ENCODE measurements at regions not wholly inside any gene's neighbourhood (a gene's known extent, or its start where the extent isn't known, plus 50 kb on each side); places are given as distances from the start of the nearest gene placed in this dataset.
A peak's percentile ranks its signal among the peaks of the same experiment; 100 is the strongest.

DNA sequence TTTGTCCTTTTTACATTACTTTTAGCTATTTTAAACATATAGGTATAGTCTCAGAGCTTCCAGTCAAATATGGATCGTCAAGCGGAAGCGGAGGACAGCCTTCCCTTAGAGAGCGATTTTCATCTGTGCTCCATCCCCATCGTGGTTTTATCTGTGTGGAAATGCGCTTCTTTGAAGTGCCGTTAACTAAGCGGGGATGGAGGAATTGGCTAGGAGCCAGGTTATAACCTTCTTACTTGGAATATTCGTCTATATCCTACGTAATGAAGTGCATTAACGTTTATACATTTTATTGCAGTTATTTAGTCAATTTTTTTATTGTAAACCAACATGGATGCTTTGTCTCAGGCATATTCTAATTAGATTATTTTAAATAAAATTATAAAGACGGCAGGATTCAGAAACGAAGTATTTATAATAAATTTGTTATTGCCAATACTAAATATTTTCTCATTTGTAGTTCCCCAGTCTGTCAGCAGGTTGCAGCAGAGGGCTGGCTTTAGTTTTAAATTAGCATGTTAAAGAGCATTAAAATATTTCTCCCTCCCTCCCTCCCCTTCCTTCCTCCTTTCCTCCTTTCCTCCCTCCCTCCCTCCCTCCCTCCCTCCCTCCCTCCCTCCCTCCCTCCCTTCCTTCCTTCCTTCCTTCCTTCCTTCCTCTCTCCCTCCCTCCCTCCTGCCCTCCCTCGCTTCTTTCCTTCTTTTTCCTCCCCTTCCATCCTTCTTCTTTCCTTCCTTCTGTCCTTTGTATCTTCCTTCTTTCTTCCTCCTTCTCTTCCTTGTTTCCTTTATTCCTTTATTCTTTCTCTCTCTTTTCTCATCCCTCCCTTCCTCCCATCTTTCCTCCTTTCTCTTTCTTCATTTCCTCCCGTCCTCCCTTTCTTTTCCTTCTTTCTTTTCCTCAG, 80.6 kb upstream of the DOCK10 start:
- H3K9ac ChIP-seq (ENCODE audit: low read depth in 1 of 2, low read length in 2 of 2), result no peak overlapping the region
- TF ChIP-seq RAD21 (IDR thresholded peaks at IDR 0.05) (peak; percentile 50 to 60), FOXA1 (IDR thresholded peaks at IDR 0.05) (no peak)
- TF ChIP-seq, protein P1, sequence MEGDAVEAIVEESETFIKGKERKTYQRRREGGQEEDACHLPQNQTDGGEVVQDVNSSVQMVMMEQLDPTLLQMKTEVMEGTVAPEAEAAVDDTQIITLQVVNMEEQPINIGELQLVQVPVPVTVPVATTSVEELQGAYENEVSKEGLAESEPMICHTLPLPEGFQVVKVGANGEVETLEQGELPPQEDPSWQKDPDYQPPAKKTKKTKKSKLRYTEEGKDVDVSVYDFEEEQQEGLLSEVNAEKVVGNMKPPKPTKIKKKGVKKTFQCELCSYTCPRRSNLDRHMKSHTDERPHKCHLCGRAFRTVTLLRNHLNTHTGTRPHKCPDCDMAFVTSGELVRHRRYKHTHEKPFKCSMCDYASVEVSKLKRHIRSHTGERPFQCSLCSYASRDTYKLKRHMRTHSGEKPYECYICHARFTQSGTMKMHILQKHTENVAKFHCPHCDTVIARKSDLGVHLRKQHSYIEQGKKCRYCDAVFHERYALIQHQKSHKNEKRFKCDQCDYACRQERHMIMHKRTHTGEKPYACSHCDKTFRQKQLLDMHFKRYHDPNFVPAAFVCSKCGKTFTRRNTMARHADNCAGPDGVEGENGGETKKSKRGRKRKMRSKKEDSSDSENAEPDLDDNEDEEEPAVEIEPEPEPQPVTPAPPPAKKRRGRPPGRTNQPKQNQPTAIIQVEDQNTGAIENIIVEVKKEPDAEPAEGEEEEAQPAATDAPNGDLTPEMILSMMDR (IDR thresholded peaks at IDR 0.05; ENCODE audit: low read depth, low read length, missing input control), result peak; percentile 39
- H3K4me1 ChIP-seq (ENCODE audit: control insufficient read depth in 4 of 4, insufficient read depth in 4 of 4, low read length in 3 of 4), result no peaks in the 10 kb centered on the region
- H3K9me3 ChIP-seq (ENCODE audit: control insufficient read depth in 4 of 4, low read length in 3 of 4), result peaks cover 0 to 3% (median 0%) of the 10 kb centered on the region in 4 donors
- no peak overlapping the region for H3K27ac ChIP-seq (ENCODE audit: low read depth in 1 of 2, low read length in 2 of 2)
- 71% methylated on average over 15 of the region's 15 CpGs for WGBS
- no peak for DNase-seq (ENCODE audit: low spot score)
- H3K27me3 ChIP-seq (ENCODE audit: control insufficient read depth in 4 of 4, insufficient read depth in 4 of 4, low read length in 3 of 4), result no peaks in the 10 kb centered on the region
- H3K4me3 ChIP-seq (ENCODE audit: low read depth in 1 of 3, low read length in 3 of 3), result no peak overlapping the region
- no peaks in the 10 kb centered on the region for H3K36me3 ChIP-seq (ENCODE audit: control insufficient read depth in 4 of 4, insufficient read depth in 3 of 4, low read depth in 1 of 4, low read length in 3 of 4)

DNA sequence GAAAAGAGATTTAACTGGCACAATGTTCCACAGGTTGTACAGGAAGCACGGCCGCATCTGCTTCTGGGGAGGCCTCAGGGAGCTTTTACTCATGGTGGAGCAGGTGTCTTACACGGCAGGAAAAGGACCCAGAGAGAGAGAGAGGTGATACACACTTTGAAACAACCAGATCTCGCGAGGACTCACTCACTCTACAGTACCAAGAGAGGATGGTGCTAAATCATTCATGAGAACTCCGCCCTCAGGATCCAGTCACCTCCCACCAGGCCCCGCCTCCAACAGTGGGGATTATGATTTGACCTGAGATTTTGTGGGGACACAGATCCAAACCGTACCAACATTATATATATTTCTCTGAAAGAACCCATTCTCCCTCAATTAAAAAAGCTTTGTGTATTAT, 79.7 kb upstream of the DOCK10 start:
- H3K4me3 ChIP-seq (ENCODE audit: low read depth in 1 of 3, low read length in 3 of 3), result no peak overlapping the region
- TF ChIP-seq JUND (IDR thresholded peaks at IDR 0.05) (no peak), HNF4G (IDR thresholded peaks at IDR 0.05) (no peak), RAD21 (IDR thresholded peaks at IDR 0.05) (no peak), TAF1 (conservative IDR thresholded peaks at IDR 0.05) (no peak)
- TF ChIP-seq, protein P1 (IDR thresholded peaks at IDR 0.05; ENCODE audit: low read depth, low read length, missing input control), result no peak
- TF ChIP-seq, protein P2, sequence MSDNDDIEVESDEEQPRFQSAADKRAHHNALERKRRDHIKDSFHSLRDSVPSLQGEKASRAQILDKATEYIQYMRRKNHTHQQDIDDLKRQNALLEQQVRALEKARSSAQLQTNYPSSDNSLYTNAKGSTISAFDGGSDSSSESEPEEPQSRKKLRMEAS (IDR thresholded peaks at IDR 0.05), result no peak
- H3K36me3 ChIP-seq (ENCODE audit: control insufficient read depth in 4 of 4, insufficient read depth in 3 of 4, low read depth in 1 of 4, low read length in 3 of 4), result no peaks in the 10 kb centered on the region
- H3K4me1 ChIP-seq (ENCODE audit: control insufficient read depth in 4 of 4, insufficient read depth in 4 of 4, low read length in 3 of 4), result no peaks in the 10 kb centered on the region
- H3K27me3 ChIP-seq (ENCODE audit: control insufficient read depth in 4 of 4, insufficient read depth in 4 of 4, low read length in 3 of 4), result no peaks in the 10 kb centered on the region
- H3K27ac ChIP-seq (ENCODE audit: low read depth in 1 of 2, low read length in 2 of 2), result no peak overlapping the region
- 89% methylated on average over 8 of the region's 8 CpGs for WGBS
- DNase-seq (ENCODE audit: low spot score), result no peak
- H3K9me3 ChIP-seq (ENCODE audit: control insufficient read depth in 4 of 4, low read length in 3 of 4), result no peaks in the 10 kb centered on the region
- no peak overlapping the region for H3K9ac ChIP-seq (ENCODE audit: low read depth in 1 of 2, low read length in 2 of 2)

DNA sequence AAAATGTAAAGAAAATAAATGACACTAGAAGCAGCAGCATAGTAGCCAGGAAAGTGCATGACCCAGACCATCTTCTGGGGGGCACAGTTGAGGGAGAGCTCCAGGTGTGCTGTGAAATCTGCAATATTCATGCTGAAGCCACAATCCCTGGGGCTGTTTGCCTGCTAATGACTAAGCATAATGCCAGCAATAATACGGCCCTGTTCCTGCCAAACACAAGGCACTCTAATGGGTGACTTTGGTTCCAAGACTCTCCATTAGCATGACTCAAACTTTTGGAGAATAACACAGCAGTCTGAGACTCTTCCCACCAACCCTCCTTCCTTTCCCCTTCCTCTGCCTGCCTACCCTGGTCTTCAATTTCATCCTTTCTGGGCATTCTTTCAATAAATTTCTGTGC, 77.9 kb upstream of the DOCK10 start:
- H3K4me3 ChIP-seq (ENCODE audit: low read depth in 1 of 3, low read length in 3 of 3), result no peak overlapping the region
- H3K27ac ChIP-seq (ENCODE audit: low read depth in 1 of 2, low read length in 2 of 2), result no peak overlapping the region
- no peaks in the 10 kb centered on the region for H3K4me1 ChIP-seq (ENCODE audit: control insufficient read depth in 4 of 4, insufficient read depth in 4 of 4, low read length in 3 of 4)
- H3K27me3 ChIP-seq (ENCODE audit: control insufficient read depth in 4 of 4, insufficient read depth in 4 of 4, low read length in 3 of 4), result no peaks in the 10 kb centered on the region
- no peak for DNase-seq (ENCODE audit: low spot score)
- no peak overlapping the region for H3K9ac ChIP-seq (ENCODE audit: low read depth in 1 of 2, low read length in 2 of 2)
- WGBS, result 71% methylated on average over 1 of the region's 1 CpG
- no peaks in the 10 kb centered on the region for H3K36me3 ChIP-seq (ENCODE audit: control insufficient read depth in 4 of 4, insufficient read depth in 3 of 4, low read depth in 1 of 4, low read length in 3 of 4)
- no peaks in the 10 kb centered on the region for H3K9me3 ChIP-seq (ENCODE audit: control insufficient read depth in 4 of 4, low read length in 3 of 4)
- no peak for TF ChIP-seq JUND (IDR thresholded peaks at IDR 0.05)
- TF ChIP-seq, protein P3, sequence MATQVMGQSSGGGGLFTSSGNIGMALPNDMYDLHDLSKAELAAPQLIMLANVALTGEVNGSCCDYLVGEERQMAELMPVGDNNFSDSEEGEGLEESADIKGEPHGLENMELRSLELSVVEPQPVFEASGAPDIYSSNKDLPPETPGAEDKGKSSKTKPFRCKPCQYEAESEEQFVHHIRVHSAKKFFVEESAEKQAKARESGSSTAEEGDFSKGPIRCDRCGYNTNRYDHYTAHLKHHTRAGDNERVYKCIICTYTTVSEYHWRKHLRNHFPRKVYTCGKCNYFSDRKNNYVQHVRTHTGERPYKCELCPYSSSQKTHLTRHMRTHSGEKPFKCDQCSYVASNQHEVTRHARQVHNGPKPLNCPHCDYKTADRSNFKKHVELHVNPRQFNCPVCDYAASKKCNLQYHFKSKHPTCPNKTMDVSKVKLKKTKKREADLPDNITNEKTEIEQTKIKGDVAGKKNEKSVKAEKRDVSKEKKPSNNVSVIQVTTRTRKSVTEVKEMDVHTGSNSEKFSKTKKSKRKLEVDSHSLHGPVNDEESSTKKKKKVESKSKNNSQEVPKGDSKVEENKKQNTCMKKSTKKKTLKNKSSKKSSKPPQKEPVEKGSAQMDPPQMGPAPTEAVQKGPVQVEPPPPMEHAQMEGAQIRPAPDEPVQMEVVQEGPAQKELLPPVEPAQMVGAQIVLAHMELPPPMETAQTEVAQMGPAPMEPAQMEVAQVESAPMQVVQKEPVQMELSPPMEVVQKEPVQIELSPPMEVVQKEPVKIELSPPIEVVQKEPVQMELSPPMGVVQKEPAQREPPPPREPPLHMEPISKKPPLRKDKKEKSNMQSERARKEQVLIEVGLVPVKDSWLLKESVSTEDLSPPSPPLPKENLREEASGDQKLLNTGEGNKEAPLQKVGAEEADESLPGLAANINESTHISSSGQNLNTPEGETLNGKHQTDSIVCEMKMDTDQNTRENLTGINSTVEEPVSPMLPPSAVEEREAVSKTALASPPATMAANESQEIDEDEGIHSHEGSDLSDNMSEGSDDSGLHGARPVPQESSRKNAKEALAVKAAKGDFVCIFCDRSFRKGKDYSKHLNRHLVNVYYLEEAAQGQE (IDR thresholded peaks at IDR 0.05), result no peak
- TF ChIP-seq HNF4A (conservative IDR thresholded peaks at IDR 0.05), result no peak
- TF ChIP-seq FOXA2 (IDR thresholded peaks at IDR 0.05), result no peak
- TF ChIP-seq RAD21 (IDR thresholded peaks at IDR 0.05), result no peak
- TF ChIP-seq SP1 (IDR thresholded peaks at IDR 0.05), result no peak
- no peak for TF ChIP-seq HNF4G (IDR thresholded peaks at IDR 0.05)
- TF ChIP-seq, protein P1 (IDR thresholded peaks at IDR 0.05; ENCODE audit: low read depth, low read length, missing input control), result no peak
- no peak for TF ChIP-seq EGR1 (IDR thresholded peaks at IDR 0.05; ENCODE audit: low read depth in 2 of 2)
- TF ChIP-seq, protein P4, sequence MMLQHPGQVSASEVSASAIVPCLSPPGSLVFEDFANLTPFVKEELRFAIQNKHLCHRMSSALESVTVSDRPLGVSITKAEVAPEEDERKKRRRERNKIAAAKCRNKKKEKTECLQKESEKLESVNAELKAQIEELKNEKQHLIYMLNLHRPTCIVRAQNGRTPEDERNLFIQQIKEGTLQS (IDR thresholded peaks at IDR 0.05), result no peak
- no peak for TF ChIP-seq NR2F2 (IDR thresholded peaks at IDR 0.05)
- no peak for TF ChIP-seq YY1 (IDR thresholded peaks at IDR 0.05)
- no peak for TF ChIP-seq RXRA (IDR thresholded peaks at IDR 0.05)

All from liver (tissue), 8 donors.